Activated CD4-positive, alpha-beta memory T cell treated with anti-CD3 and anti-CD28 coated beads, Interleukin-2, amount 10 ng/mL, durations not matched to agents 7 days and 5 days (primary cell): ENCODE measurements at regions not wholly inside any gene's neighbourhood (a gene's known extent, or its start where the extent isn't known, plus 50 kb on each side); places are given as distances from the start of the nearest gene placed in this dataset.

Source experiments
- CTCF ChIA-PET: fragments of 350-600 bp; sonication (Branson Sonifier 250); formaldehyde crosslinking; loops from one replicate; lab custom pipeline; 2021; ENCODE audit warnings: antibody characterized with exemption, inconsistent platforms; lab: Charles Lee
- POLR2A ChIA-PET: fragments of 350-600 bp; sonication (Branson Sonifier 250); formaldehyde crosslinking; loops from one replicate; lab custom pipeline; 2021; ENCODE audit warnings: antibody characterized with exemption; lab: Charles Lee
- DNase-seq: peaks from one replicate; pipeline ENCODE4 v3.0.0-alpha.2; 2020
- H3K27ac Mint-ChIP-seq: one replicate; pipeline ENCODE4 v1.8.0; 2021; ENCODE audit warnings: mild to moderate bottlenecking, mixed read lengths
- H3K27me3 Mint-ChIP-seq: one replicate; pipeline ENCODE4 v1.8.0; 2021; ENCODE audit warnings: mixed read lengths
- H3K36me3 Mint-ChIP-seq: one replicate; pipeline ENCODE4 v1.8.0; 2021; ENCODE audit warnings: low read depth, mixed read lengths
- H3K4me1 Mint-ChIP-seq: one replicate; pipeline ENCODE4 v1.8.0; 2021; ENCODE audit warnings: mixed read lengths
- H3K4me3 Mint-ChIP-seq: one replicate; pipeline ENCODE4 v1.8.0; 2021; ENCODE audit warnings: mild to moderate bottlenecking, mixed read lengths
- H3K9me3 Mint-ChIP-seq: one replicate; pipeline ENCODE4 v1.8.0; 2021; ENCODE audit warnings: mixed read lengths

- CTCF ChIA-PET, result no interaction called here
- no peak for DNase-seq
- Mint-ChIP-seq H3K36me3 (no peaks in the 10 kb centered on the region), H3K4me1 (no peaks in the 10 kb centered on the region), H3K4me3 (no peak overlapping the region), H3K27me3 (peaks cover 20% of the 10 kb centered on the region), H3K27ac (no peak overlapping the region), H3K9me3 (no peaks in the 10 kb centered on the region)
- POLR2A ChIA-PET, result no interaction called here
These were observed 71.6 kb upstream of the CELF2 start for GRCh38 chr10:10946081-10946480.

DNA sequence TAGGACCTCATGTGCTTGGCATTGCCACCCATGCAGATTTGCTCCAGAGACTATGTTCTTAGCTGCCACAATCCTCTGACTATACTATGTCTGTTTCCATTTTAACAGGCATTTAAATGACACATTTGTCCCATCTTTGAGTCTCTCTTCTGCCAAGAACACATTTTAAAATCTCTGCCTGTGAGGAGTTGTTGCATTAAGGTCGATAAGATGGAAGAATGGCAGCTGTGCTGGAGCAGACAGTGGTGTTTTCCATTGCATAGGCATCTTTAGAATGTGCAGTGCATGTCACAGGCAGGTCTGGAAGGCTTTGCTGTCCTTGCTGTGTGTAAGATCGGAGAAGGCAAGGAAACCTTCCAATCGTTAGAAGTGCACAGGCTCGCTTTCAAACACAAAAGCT lies 70.9 kb upstream of the CELF2 start:
- H3K27me3 Mint-ChIP-seq, result peaks cover 20% of the 10 kb centered on the region
- no peaks in the 10 kb centered on the region for H3K36me3 Mint-ChIP-seq
- H3K4me1 Mint-ChIP-seq, result no peaks in the 10 kb centered on the region
- H3K27ac Mint-ChIP-seq, result no peak overlapping the region
- POLR2A ChIA-PET, result no interaction called here
- DNase-seq, result no peak
- no peak overlapping the region for H3K4me3 Mint-ChIP-seq
- CTCF ChIA-PET, result no interaction called here
- no peaks in the 10 kb centered on the region for H3K9me3 Mint-ChIP-seq

GRCh38 chr10:10951675-10952074 lies 66.0 kb upstream of the CELF2 start:
- Mint-ChIP-seq H3K4me3 (no peak overlapping the region), H3K27me3 (peaks cover 20% of the 10 kb centered on the region), H3K36me3 (no peaks in the 10 kb centered on the region), H3K27ac (no peak overlapping the region), H3K4me1 (no peaks in the 10 kb centered on the region), H3K9me3 (no peaks in the 10 kb centered on the region)
- no peak for DNase-seq
- CTCF ChIA-PET, result no interaction called here
- POLR2A ChIA-PET, result no interaction called here

GRCh38 chr10:10952800-10953199 lies 64.9 kb upstream of the CELF2 start:
- Mint-ChIP-seq H3K4me1 (no peaks in the 10 kb centered on the region), H3K27ac (no peak overlapping the region), H3K36me3 (no peaks in the 10 kb centered on the region), H3K9me3 (no peaks in the 10 kb centered on the region), H3K4me3 (no peak overlapping the region), H3K27me3 (peaks cover 20% of the 10 kb centered on the region)
- CTCF ChIA-PET, result no interaction called here
- POLR2A ChIA-PET, result no interaction called here
- DNase-seq, result no peak

DNA sequence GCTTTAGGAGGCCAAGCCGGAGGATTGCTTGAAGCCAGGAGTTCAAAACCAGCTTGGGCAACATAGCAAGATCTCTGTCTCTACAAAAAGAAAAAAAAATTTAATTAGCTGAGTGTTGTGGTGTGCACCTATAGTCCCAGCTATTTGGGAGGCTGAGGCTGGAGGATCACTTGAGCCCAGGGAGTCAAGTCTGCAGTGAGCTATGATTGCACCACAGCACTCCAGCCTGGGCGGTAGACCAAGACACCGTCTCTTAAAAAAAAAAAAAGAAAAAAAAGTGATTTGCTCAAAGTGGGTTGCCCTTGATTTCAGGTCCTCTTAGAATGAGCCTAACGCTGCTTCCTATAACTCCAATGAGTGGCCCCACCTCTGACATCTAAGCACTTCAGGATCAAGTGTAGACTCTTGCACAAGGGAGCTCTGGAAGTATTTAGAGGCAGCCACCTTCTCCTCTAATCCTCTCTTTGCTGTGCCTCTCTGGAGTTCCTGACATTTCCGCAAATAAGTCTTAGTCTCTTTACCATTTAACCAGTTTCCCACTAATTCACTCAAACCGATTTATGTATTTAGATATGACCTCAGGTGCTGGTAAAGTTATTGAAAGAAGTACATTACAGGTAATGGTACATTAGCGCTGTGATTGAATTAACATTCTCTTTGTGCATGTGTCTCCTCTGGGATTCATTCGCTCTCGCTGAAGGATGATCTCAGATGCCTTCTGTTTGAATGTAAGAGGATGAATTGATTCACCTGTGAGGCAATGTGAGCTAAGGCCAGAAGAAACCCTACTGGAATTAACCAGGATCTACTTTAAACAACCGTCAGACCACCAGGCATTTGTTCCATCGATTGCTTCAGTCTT lies 60.8 kb upstream of the CELF2 start:
- Mint-ChIP-seq H3K36me3 (no peaks in the 10 kb centered on the region), H3K4me1 (no peaks in the 10 kb centered on the region), H3K27me3 (peaks cover 21% of the 10 kb centered on the region), H3K4me3 (no peak overlapping the region), H3K9me3 (no peaks in the 10 kb centered on the region), H3K27ac (no peak overlapping the region)
- no peak for DNase-seq
- POLR2A ChIA-PET, result no interaction called here
- CTCF ChIA-PET, result no interaction called here

DNA sequence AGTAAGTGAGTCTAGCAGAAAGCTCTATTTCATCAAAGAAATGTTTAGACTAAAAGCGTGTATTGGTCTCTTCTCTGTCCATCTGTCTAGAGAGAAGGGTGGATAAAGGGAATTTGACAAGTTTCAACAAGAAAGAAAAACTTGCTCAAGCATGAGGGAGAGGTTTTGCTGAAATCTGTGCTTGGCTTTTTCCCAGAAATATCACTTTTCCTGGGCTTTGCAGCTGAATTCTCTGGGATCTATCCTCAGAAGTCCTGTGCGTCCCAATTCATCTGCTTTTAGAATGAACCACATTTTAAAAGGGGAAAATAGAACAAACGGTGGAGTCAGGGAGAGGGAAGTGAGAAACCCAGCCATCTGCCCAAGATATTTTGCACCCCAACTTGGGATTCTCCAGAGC lies 59.6 kb upstream of the CELF2 start:
- Mint-ChIP-seq H3K4me1 (no peaks in the 10 kb centered on the region), H3K4me3 (no peak overlapping the region), H3K9me3 (no peaks in the 10 kb centered on the region), H3K36me3 (no peaks in the 10 kb centered on the region), H3K27me3 (peaks cover 17% of the 10 kb centered on the region), H3K27ac (no peak overlapping the region)
- CTCF ChIA-PET, result no interaction called here
- DNase-seq, result no peak
- POLR2A ChIA-PET, result no interaction called here

DNA sequence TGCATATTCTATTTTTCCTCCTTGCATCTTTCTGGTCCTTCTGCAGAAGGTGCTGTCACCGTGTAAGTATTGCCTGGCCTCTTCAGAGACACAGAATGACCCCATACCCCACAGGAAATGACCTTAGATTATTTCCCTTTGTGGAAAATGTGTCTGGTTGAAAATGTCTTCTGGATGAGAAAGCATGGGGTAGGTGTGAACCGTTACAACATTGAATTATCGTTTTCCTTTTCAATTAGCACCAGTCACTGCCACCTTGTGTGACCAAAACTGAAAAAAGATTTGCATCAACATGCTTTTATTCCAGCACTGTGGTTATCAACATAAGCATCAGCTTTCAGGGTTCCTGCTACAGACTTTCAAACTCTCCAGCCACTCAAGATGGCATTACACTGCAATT lies 58.0 kb upstream of the CELF2 start:
- Mint-ChIP-seq H3K9me3 (no peaks in the 10 kb centered on the region), H3K27me3 (peaks cover 11% of the 10 kb centered on the region), H3K4me1 (no peaks in the 10 kb centered on the region), H3K4me3 (no peak overlapping the region), H3K36me3 (no peaks in the 10 kb centered on the region), H3K27ac (no peak overlapping the region)
- DNase-seq, result no peak
- POLR2A ChIA-PET, result no interaction called here
- CTCF ChIA-PET, result no interaction called here

DNA sequence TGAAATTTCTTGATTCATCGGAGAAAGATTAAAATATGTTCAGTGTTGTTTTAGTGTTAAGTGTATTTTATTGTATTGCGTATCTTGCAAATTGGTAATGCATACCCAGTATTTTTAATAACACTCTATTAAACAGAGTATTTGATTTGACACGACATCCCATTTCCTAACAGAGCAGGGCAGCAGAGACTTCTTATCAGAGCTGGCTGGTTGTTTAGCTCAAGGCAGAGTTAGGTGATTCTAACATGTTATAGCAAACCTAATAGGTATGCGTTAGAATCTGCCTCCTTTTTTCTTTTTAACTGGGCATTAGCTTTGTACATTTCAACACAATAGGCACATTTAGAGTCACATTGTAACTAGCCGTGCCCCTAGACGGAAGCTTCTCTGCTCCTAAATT lies 57.1 kb upstream of the CELF2 start:
- Mint-ChIP-seq H3K4me1 (no peaks in the 10 kb centered on the region), H3K27ac (no peak overlapping the region), H3K4me3 (no peak overlapping the region), H3K36me3 (no peaks in the 10 kb centered on the region), H3K27me3 (peaks cover 10% of the 10 kb centered on the region), H3K9me3 (no peaks in the 10 kb centered on the region)
- ChIA-PET POLR2A (no interaction called here), CTCF (no interaction called here)
- DNase-seq, result no peak

DNA sequence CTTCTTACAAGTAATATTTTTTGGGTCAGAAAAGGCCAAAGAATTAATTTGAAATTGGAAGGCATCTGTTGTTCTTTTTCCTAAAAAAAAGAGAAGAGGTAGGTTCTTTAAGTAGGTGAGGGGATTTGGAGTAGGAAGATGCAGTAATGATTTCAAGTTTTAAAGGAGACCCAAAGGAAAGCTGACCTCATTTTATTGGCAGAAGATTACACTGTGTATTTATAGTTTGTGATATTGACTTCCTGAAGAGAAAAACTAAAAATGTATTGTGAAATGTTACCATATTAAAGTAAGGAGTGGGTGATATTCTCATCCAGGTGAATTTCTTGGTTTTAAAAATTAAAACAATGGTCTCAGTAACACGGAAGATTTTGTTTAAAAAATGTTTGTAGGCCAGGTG lies 56.6 kb upstream of the CELF2 start:
- CTCF ChIA-PET, result no interaction called here
- Mint-ChIP-seq H3K4me1 (no peaks in the 10 kb centered on the region), H3K27me3 (peaks cover 10% of the 10 kb centered on the region), H3K36me3 (no peaks in the 10 kb centered on the region), H3K4me3 (no peak overlapping the region), H3K9me3 (no peaks in the 10 kb centered on the region), H3K27ac (no peak overlapping the region)
- DNase-seq, result no peak
- POLR2A ChIA-PET, result no interaction called here

- peaks cover 21% of the 10 kb centered on the region for H3K27me3 Mint-ChIP-seq
- no peak for DNase-seq
- no peak overlapping the region for H3K27ac Mint-ChIP-seq
- H3K9me3 Mint-ChIP-seq, result no peaks in the 10 kb centered on the region
- CTCF ChIA-PET, result no interaction called here
- no peaks in the 10 kb centered on the region for H3K36me3 Mint-ChIP-seq
- H3K4me1 Mint-ChIP-seq, result no peaks in the 10 kb centered on the region
- H3K4me3 Mint-ChIP-seq, result no peak overlapping the region
- POLR2A ChIA-PET, result no interaction called here
These were observed 50.6 kb upstream of the CELF2 start for GRCh38 chr10:10967029-10967428.

DNA sequence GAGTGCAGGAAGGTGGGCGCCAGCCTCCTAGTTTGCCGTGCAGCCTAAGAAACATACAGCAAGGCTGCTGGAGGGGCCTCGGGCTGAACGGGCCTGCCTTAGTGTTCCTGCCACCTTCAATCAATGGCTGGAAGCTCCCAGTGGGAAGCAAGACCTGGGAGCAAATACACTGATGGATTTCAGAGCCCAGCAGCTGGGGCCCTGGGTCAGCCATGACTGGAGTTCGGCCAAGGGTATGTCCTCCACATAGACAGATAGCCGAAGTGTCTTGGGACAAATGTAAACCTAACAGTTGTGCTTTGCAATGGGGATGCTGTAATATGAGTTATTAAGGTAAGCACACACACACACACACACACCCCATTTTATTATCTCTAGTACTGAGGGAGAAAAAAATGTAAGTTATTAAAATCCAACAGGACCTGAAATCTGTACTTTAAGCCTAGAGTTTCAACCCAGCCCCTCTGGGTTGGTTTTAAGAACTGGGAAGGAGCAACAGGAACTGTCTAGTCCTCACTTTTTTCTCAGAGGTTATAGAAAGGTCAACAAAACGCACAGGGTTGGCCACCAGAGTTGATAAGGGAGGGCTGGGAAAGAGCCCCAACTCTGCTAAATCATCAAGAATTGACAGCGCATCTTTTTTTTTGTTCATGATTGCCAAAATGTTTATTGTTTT lies 50.0 kb upstream of the CELF2 start:
- Mint-ChIP-seq H3K4me3 (no peak overlapping the region), H3K36me3 (no peaks in the 10 kb centered on the region), H3K27me3 (peaks cover 25% of the 10 kb centered on the region), H3K27ac (no peak overlapping the region), H3K9me3 (no peaks in the 10 kb centered on the region), H3K4me1 (no peaks in the 10 kb centered on the region)
- ChIA-PET CTCF (no interaction called here), POLR2A (no interaction called here)
- DNase-seq, result no peak
